WTC11 (cell line): ENCODE measurements at regions not wholly inside any gene's neighbourhood (a gene's known extent, or its start where the extent isn't known, plus 50 kb on each side); places are given as distances from the start of the nearest gene placed in this dataset.

Experiments
- CREB1 ChIP-seq: sonication (generic); formaldehyde crosslinking; IDR thresholded peaks from 2 replicates; pipeline ENCODE4 v1.8.0; 2023; ENCODE audit warnings: mild to moderate bottlenecking, missing genetic modification reagents
- ESRRA ChIP-seq: sonication (generic); formaldehyde crosslinking; IDR thresholded peaks from 2 replicates; pipeline ENCODE4 v1.8.1; 2022; ENCODE audit warnings: mild to moderate bottlenecking, missing genetic modification reagents, borderline replicate concordance
- FOXK1 ChIP-seq: sonication (generic); formaldehyde crosslinking; IDR thresholded peaks from 2 replicates; pipeline ENCODE4 v1.8.0; 2022; ENCODE audit warnings: mild to moderate bottlenecking, moderate library complexity, missing genetic modification reagents
- RORB ChIP-seq: fragments of 250-450 bp; sonication (Bioruptor Pico); IDR thresholded peaks from 2 replicates; pipeline ENCODE4 v1.9.0; 2021; ENCODE audit warnings: mild to moderate bottlenecking
- SMAD3 ChIP-seq: sonication (generic); formaldehyde crosslinking; IDR thresholded peaks from 2 replicates; pipeline ENCODE4 v1.8.0; 2022; ENCODE audit warnings: missing genetic modification reagents, mild to moderate bottlenecking, borderline replicate concordance
- SMAD4 ChIP-seq: sonication (generic); formaldehyde crosslinking; IDR thresholded peaks from 2 replicates; pipeline ENCODE4 v1.8.0; 2022; ENCODE audit warnings: mild to moderate bottlenecking, missing genetic modification reagents
- SP1 ChIP-seq: sonication (generic); formaldehyde crosslinking; conservative IDR thresholded peaks from 2 replicates; pipeline ENCODE4 v1.8.1; 2022; ENCODE audit warnings: missing genetic modification reagents
- ZNF232 ChIP-seq: sonication (generic); formaldehyde crosslinking; IDR thresholded peaks from 2 replicates; pipeline ENCODE4 v1.8.0; 2022; ENCODE audit warnings: mild to moderate bottlenecking, missing genetic modification reagents
- ZNF416 ChIP-seq: fragments of 250-450 bp; sonication (Bioruptor Pico); IDR thresholded peaks from 2 replicates; pipeline ENCODE4 v1.9.0; 2021; ENCODE audit warnings: mild to moderate bottlenecking, inconsistent platforms
- TF ChIP-seq, protein P1 (sequence below): fragments of 200-600 bp; IDR thresholded peaks from 2 replicates; pipeline ENCODE4 v1.8.0; 2022; ENCODE audit warnings: antibody characterized with exemption
- TF ChIP-seq, protein P2 (sequence below): sonication (generic); formaldehyde crosslinking; IDR thresholded peaks from 2 replicates; pipeline ENCODE4 v1.8.0; 2023; ENCODE audit warnings: missing genetic modification reagents, mild to moderate bottlenecking, borderline replicate concordance
- TF ChIP-seq, protein P3 (sequence below): sonication (generic); formaldehyde crosslinking; IDR thresholded peaks from 2 replicates; pipeline ENCODE4 v1.8.1; 2023; ENCODE audit warnings: mild to moderate bottlenecking, missing genetic modification reagents, moderate library complexity
- TF ChIP-seq, protein P4 (sequence below): sonication (generic); formaldehyde crosslinking; IDR thresholded peaks from 2 replicates; pipeline ENCODE4 v1.8.1; 2023; ENCODE audit warnings: mild to moderate bottlenecking, missing genetic modification reagents

DNA sequence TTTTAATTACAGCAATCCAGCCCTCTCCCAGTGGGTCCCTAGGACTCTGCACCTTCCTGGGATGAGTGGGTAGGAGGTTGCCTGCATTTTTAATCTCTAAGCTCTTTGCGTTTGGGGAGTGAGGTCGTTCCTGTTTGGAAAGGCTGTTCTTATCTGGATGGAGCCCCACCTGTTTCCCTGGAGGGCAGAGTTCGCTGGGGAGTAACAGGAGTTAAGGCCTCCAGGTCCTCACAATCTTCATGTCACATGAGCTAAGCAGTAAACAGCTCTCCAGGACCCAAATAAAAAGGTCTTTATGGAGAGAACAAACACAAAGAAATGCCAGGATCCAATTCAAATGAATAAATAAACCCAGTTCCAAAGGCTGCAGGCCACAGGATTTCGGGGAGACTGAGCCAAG is 56.0 kb upstream of the RFLNA start:
- no peak for TF ChIP-seq ZNF416 (CRISPR knock-in tag)
- TF ChIP-seq, protein P1, sequence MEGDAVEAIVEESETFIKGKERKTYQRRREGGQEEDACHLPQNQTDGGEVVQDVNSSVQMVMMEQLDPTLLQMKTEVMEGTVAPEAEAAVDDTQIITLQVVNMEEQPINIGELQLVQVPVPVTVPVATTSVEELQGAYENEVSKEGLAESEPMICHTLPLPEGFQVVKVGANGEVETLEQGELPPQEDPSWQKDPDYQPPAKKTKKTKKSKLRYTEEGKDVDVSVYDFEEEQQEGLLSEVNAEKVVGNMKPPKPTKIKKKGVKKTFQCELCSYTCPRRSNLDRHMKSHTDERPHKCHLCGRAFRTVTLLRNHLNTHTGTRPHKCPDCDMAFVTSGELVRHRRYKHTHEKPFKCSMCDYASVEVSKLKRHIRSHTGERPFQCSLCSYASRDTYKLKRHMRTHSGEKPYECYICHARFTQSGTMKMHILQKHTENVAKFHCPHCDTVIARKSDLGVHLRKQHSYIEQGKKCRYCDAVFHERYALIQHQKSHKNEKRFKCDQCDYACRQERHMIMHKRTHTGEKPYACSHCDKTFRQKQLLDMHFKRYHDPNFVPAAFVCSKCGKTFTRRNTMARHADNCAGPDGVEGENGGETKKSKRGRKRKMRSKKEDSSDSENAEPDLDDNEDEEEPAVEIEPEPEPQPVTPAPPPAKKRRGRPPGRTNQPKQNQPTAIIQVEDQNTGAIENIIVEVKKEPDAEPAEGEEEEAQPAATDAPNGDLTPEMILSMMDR = no peak
- TF ChIP-seq ZNF232 (CRISPR knock-in tag) = no peak
- no peak for TF ChIP-seq FOXK1 (CRISPR knock-in tag)
- TF ChIP-seq SMAD4 (CRISPR knock-in tag) = no peak
- TF ChIP-seq SP1 = no peak
- TF ChIP-seq RORB (CRISPR knock-in tag) = no peak
- no peak for TF ChIP-seq CREB1 (CRISPR knock-in tag)
- TF ChIP-seq SMAD3 (CRISPR knock-in tag) = no peak
- TF ChIP-seq, protein P2, sequence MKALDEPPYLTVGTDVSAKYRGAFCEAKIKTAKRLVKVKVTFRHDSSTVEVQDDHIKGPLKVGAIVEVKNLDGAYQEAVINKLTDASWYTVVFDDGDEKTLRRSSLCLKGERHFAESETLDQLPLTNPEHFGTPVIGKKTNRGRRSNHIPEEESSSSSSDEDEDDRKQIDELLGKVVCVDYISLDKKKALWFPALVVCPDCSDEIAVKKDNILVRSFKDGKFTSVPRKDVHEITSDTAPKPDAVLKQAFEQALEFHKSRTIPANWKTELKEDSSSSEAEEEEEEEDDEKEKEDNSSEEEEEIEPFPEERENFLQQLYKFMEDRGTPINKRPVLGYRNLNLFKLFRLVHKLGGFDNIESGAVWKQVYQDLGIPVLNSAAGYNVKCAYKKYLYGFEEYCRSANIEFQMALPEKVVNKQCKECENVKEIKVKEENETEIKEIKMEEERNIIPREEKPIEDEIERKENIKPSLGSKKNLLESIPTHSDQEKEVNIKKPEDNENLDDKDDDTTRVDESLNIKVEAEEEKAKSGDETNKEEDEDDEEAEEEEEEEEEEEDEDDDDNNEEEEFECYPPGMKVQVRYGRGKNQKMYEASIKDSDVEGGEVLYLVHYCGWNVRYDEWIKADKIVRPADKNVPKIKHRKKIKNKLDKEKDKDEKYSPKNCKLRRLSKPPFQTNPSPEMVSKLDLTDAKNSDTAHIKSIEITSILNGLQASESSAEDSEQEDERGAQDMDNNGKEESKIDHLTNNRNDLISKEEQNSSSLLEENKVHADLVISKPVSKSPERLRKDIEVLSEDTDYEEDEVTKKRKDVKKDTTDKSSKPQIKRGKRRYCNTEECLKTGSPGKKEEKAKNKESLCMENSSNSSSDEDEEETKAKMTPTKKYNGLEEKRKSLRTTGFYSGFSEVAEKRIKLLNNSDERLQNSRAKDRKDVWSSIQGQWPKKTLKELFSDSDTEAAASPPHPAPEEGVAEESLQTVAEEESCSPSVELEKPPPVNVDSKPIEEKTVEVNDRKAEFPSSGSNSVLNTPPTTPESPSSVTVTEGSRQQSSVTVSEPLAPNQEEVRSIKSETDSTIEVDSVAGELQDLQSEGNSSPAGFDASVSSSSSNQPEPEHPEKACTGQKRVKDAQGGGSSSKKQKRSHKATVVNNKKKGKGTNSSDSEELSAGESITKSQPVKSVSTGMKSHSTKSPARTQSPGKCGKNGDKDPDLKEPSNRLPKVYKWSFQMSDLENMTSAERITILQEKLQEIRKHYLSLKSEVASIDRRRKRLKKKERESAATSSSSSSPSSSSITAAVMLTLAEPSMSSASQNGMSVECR (CRISPR knock-in tag) = no peak
- TF ChIP-seq, protein P3, sequence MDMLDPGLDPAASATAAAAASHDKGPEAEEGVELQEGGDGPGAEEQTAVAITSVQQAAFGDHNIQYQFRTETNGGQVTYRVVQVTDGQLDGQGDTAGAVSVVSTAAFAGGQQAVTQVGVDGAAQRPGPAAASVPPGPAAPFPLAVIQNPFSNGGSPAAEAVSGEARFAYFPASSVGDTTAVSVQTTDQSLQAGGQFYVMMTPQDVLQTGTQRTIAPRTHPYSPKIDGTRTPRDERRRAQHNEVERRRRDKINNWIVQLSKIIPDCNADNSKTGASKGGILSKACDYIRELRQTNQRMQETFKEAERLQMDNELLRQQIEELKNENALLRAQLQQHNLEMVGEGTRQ (CRISPR knock-in tag) = no peak
- TF ChIP-seq, protein P4, sequence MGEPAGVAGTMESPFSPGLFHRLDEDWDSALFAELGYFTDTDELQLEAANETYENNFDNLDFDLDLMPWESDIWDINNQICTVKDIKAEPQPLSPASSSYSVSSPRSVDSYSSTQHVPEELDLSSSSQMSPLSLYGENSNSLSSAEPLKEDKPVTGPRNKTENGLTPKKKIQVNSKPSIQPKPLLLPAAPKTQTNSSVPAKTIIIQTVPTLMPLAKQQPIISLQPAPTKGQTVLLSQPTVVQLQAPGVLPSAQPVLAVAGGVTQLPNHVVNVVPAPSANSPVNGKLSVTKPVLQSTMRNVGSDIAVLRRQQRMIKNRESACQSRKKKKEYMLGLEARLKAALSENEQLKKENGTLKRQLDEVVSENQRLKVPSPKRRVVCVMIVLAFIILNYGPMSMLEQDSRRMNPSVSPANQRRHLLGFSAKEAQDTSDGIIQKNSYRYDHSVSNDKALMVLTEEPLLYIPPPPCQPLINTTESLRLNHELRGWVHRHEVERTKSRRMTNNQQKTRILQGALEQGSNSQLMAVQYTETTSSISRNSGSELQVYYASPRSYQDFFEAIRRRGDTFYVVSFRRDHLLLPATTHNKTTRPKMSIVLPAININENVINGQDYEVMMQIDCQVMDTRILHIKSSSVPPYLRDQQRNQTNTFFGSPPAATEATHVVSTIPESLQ (CRISPR knock-in tag) = no peak
- no peak for TF ChIP-seq ESRRA (CRISPR knock-in tag)
